Muscle layer of colon (tissue), 2 donors: ENCODE measurements at regions not wholly inside any gene's neighbourhood (a gene's known extent, or its start where the extent isn't known, plus 50 kb on each side); places are given as distances from the start of the nearest gene placed in this dataset.

Experiments used
- H3K27ac ChIP-seq: one replicate; pipeline ENCODE4 v1.7.0; 2013; ENCODE audit warnings: low read depth, mild to moderate bottlenecking, low read length, moderate library complexity
- H3K27me3 ChIP-seq, 2 donors: one replicate each; pipeline ENCODE4 v1.7.0; 2013; ENCODE audit warnings: low read length in 2 of 2, mild to moderate bottlenecking in 2 of 2; ENCODE audit not compliant: insufficient read depth in 2 of 2, control insufficient read depth in 1 of 2
- H3K36me3 ChIP-seq: one replicate; pipeline ENCODE4 v1.7.0; 2013; ENCODE audit warnings: mild to moderate bottlenecking, low read length; ENCODE audit not compliant: insufficient read depth
- H3K4me1 ChIP-seq: one replicate; pipeline ENCODE4 v1.7.0; 2013; ENCODE audit warnings: mild to moderate bottlenecking, low read length; ENCODE audit not compliant: insufficient read depth
- H3K4me3 ChIP-seq, 2 donors: one replicate each; pipeline ENCODE4 v1.7.0; 2013; ENCODE audit warnings: low read length in 2 of 2, low read depth in 1 of 2, mild to moderate bottlenecking in 1 of 2, moderate library complexity in 1 of 2
- H3K9ac ChIP-seq: one replicate; pipeline ENCODE4 v1.7.0; 2013; ENCODE audit warnings: low read length
- H3K9me3 ChIP-seq: one replicate; pipeline ENCODE4 v1.7.0; 2013; ENCODE audit warnings: mild to moderate bottlenecking, low read length
- donor health status: abdominal sarcoma.
- donor health status: Adenocarcinoma of cecum.

GRCh38 chr10:4568086-4568485, 257.9 kb upstream of the AKR1E2 start:
- Histone ChIP-seq H3K9ac (no peak overlapping the region), H3K27ac (no peak overlapping the region), H3K36me3 (no peaks in the 10 kb centered on the region), H3K9me3 (no peaks in the 10 kb centered on the region), H3K27me3 (no peaks in the 10 kb centered on the region), H3K4me3 (no peak overlapping the region), H3K4me1 (no peaks in the 10 kb centered on the region)

GRCh38 chr10:4567637-4568036, 258.4 kb upstream of the AKR1E2 start:
- no peak overlapping the region for H3K27ac ChIP-seq
- no peaks in the 10 kb centered on the region for H3K36me3 ChIP-seq
- H3K9me3 ChIP-seq = no peaks in the 10 kb centered on the region
- H3K4me1 ChIP-seq = no peaks in the 10 kb centered on the region
- H3K4me3 ChIP-seq = no peak overlapping the region
- no peaks in the 10 kb centered on the region for H3K27me3 ChIP-seq
- no peak overlapping the region for H3K9ac ChIP-seq

GRCh38 chr10:4566011-4566410, 260.0 kb upstream of the AKR1E2 start:
- Histone ChIP-seq H3K4me3 (no peak overlapping the region), H3K36me3 (no peaks in the 10 kb centered on the region), H3K9ac (no peak overlapping the region), H3K27ac (no peak overlapping the region), H3K9me3 (no peaks in the 10 kb centered on the region), H3K27me3 (no peaks in the 10 kb centered on the region), H3K4me1 (no peaks in the 10 kb centered on the region)

GRCh38 chr10:4561296-4561695, 264.7 kb upstream of the AKR1E2 start:
- H3K9me3 ChIP-seq = no peaks in the 10 kb centered on the region
- H3K36me3 ChIP-seq = no peaks in the 10 kb centered on the region
- no peak overlapping the region for H3K27ac ChIP-seq
- no peaks in the 10 kb centered on the region for H3K27me3 ChIP-seq
- H3K4me1 ChIP-seq = no peaks in the 10 kb centered on the region
- H3K4me3 ChIP-seq = no peak overlapping the region
- no peak overlapping the region for H3K9ac ChIP-seq

GRCh38 chr10:4557469-4557868, 268.5 kb upstream of the AKR1E2 start:
- Histone ChIP-seq H3K27ac (no peak overlapping the region), H3K27me3 (no peaks in the 10 kb centered on the region), H3K9me3 (no peaks in the 10 kb centered on the region), H3K36me3 (no peaks in the 10 kb centered on the region), H3K9ac (no peak overlapping the region), H3K4me1 (no peaks in the 10 kb centered on the region), H3K4me3 (no peak overlapping the region)

GRCh38 chr10:4556527-4556926, 269.5 kb upstream of the AKR1E2 start:
- Histone ChIP-seq H3K4me3 (no peak overlapping the region), H3K9ac (no peak overlapping the region), H3K36me3 (no peaks in the 10 kb centered on the region), H3K9me3 (no peaks in the 10 kb centered on the region), H3K27ac (no peak overlapping the region), H3K4me1 (no peaks in the 10 kb centered on the region), H3K27me3 (no peaks in the 10 kb centered on the region)

GRCh38 chr10:4555920-4556319, 270.1 kb upstream of the AKR1E2 start:
- no peak overlapping the region for H3K27ac ChIP-seq
- no peaks in the 10 kb centered on the region for H3K4me1 ChIP-seq
- H3K9ac ChIP-seq = no peak overlapping the region
- H3K4me3 ChIP-seq = no peak overlapping the region
- H3K9me3 ChIP-seq = no peaks in the 10 kb centered on the region
- H3K27me3 ChIP-seq = no peaks in the 10 kb centered on the region
- no peaks in the 10 kb centered on the region for H3K36me3 ChIP-seq

- H3K27ac ChIP-seq = no peak overlapping the region
- H3K9ac ChIP-seq = no peak overlapping the region
- H3K4me1 ChIP-seq = no peaks in the 10 kb centered on the region
- no peaks in the 10 kb centered on the region for H3K36me3 ChIP-seq
- no peak overlapping the region for H3K4me3 ChIP-seq
- no peaks in the 10 kb centered on the region for H3K27me3 ChIP-seq
- H3K9me3 ChIP-seq = no peaks in the 10 kb centered on the region
These were observed 276.8 kb upstream of the AKR1E2 start for GRCh38 chr10:4549139-4549653.

- Histone ChIP-seq H3K27ac (no peak overlapping the region), H3K27me3 (no peaks in the 10 kb centered on the region), H3K4me1 (no peaks in the 10 kb centered on the region), H3K9me3 (no peaks in the 10 kb centered on the region), H3K9ac (no peak overlapping the region), H3K36me3 (no peaks in the 10 kb centered on the region), H3K4me3 (no peak overlapping the region)
These were observed 279.1 kb upstream of the AKR1E2 start for GRCh38 chr10:4546931-4547330.

- Histone ChIP-seq H3K4me3 (no peak overlapping the region), H3K27me3 (no peaks in the 10 kb centered on the region), H3K4me1 (no peaks in the 10 kb centered on the region), H3K27ac (no peak overlapping the region), H3K9me3 (no peaks in the 10 kb centered on the region), H3K9ac (no peak overlapping the region), H3K36me3 (no peaks in the 10 kb centered on the region)
These were observed 279.5 kb upstream of the AKR1E2 start for GRCh38 chr10:4546500-4546899.

GRCh38 chr10:4545062-4545461, 280.9 kb upstream of the AKR1E2 start:
- no peak overlapping the region for H3K4me3 ChIP-seq
- H3K27ac ChIP-seq = no peak overlapping the region
- no peaks in the 10 kb centered on the region for H3K9me3 ChIP-seq
- no peak overlapping the region for H3K9ac ChIP-seq
- no peaks in the 10 kb centered on the region for H3K36me3 ChIP-seq
- H3K27me3 ChIP-seq = no peaks in the 10 kb centered on the region
- no peaks in the 10 kb centered on the region for H3K4me1 ChIP-seq

GRCh38 chr10:4543938-4544533, 282.0 kb upstream of the AKR1E2 start:
- no peaks in the 10 kb centered on the region for H3K9me3 ChIP-seq
- no peak overlapping the region for H3K4me3 ChIP-seq
- no peaks in the 10 kb centered on the region for H3K27me3 ChIP-seq
- no peak overlapping the region for H3K27ac ChIP-seq
- no peaks in the 10 kb centered on the region for H3K4me1 ChIP-seq
- H3K36me3 ChIP-seq = no peaks in the 10 kb centered on the region
- no peak overlapping the region for H3K9ac ChIP-seq
